Esophagus squamous epithelium (tissue), 4 donors: ENCODE measurements at regions not wholly inside any gene's neighbourhood (a gene's known extent, or its start where the extent isn't known, plus 50 kb on each side); places are given as distances from the start of the nearest gene placed in this dataset.

Experiments used
- CTCF ChIP-seq, 6 experiments: fragments of 450-650 bp in 4 of 6; fragments of 200-600 bp in 2 of 6; sonication (generic) in 2 of 6; IDR thresholded peaks; one replicate each; pipeline ENCODE4 v1.5.1; 2016 to 2019; ENCODE audit warnings: antibody characterized with exemption in 6 of 6, mild to moderate bottlenecking in 4 of 6, moderate library complexity in 4 of 6
- POLR2A ChIP-seq, 4 donors: fragments of 450-650 bp; IDR thresholded peaks; one replicate each; pipeline ENCODE4 v1.6.1; 2017; ENCODE audit warnings: antibody characterized with exemption in 4 of 4, mild to moderate bottlenecking in 4 of 4, moderate library complexity in 3 of 4

- no peak for TF ChIP-seq CTCF (IDR thresholded peaks at IDR 0.05)
- TF ChIP-seq POLR2A (IDR thresholded peaks at IDR 0.05): no peak
Measured at GRCh38 chr1:200311256-200311655, 98.6 kb downstream of the ZNF281 start.
